PC-9 (cell line): ENCODE measurements at regions not wholly inside any gene's neighbourhood (a gene's known extent, or its start where the extent isn't known, plus 50 kb on each side); places are given as distances from the start of the nearest gene placed in this dataset.

Experiments used
- EZH2 ChIP-seq: fragments of 200-600 bp; sonication (generic); IDR thresholded peaks from 2 replicates; pipeline ENCODE4 v1.8.0; 2017; ENCODE audit warnings: antibody characterized with exemption, low read depth
- TF ChIP-seq, protein P1 (sequence below): fragments of 200-600 bp; sonication (generic); conservative IDR thresholded peaks from 2 replicates; pipeline ENCODE4 v1.6.1; 2017; ENCODE audit warnings: mixed run types, antibody characterized with exemption, mild to moderate bottlenecking, moderate library complexity

- TF ChIP-seq, protein P1, sequence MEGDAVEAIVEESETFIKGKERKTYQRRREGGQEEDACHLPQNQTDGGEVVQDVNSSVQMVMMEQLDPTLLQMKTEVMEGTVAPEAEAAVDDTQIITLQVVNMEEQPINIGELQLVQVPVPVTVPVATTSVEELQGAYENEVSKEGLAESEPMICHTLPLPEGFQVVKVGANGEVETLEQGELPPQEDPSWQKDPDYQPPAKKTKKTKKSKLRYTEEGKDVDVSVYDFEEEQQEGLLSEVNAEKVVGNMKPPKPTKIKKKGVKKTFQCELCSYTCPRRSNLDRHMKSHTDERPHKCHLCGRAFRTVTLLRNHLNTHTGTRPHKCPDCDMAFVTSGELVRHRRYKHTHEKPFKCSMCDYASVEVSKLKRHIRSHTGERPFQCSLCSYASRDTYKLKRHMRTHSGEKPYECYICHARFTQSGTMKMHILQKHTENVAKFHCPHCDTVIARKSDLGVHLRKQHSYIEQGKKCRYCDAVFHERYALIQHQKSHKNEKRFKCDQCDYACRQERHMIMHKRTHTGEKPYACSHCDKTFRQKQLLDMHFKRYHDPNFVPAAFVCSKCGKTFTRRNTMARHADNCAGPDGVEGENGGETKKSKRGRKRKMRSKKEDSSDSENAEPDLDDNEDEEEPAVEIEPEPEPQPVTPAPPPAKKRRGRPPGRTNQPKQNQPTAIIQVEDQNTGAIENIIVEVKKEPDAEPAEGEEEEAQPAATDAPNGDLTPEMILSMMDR: no peak
- no peak for TF ChIP-seq EZH2
These were observed 289.3 kb upstream of the TCF4 start for GRCh38 chr18:55877321-55877720.
